ENCODE measurements at regions not wholly inside any gene's neighbourhood (a gene's known extent, or its start where the extent isn't known, plus 50 kb on each side); places are given as distances from the start of the nearest gene placed in this dataset.

DNA sequence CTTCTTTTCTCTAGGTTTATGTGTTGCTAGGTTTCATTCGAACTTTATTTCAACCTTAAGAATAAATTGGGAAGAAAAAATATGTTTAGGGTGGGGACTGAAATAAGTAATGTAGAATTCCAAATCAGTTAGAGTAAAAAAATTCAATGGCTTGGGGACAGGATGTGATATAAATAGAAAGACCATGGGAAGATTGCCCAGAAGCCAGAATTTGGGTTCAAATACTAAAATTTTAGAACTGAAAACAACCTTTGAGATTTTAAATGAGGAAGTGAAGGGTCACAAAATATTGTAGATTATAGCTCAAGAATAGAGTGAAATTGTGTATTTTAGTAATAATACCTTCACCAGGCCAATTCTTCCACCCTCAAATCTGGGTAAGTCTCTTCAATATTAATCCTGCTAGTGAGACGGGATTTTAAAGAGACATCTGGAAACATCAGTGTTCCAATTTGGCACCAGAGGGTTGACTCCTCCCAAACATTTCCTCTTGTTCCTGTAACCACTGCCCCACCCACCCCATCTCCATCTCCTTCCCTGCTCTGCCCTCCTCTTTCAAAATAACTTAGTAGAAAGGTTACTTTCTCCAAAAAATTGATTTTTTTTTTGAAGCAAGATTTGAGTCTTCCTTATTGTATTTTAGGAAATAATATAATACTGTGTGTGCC lies 51.3 kb upstream of the FAM3C start:
- no peak for DNase-seq

- DNase-seq = no peak
Observed at GRCh38 chr7:121446526-121446925, 50.4 kb upstream of the FAM3C start.
